ENCODE measurements at regions not wholly inside any gene's neighbourhood (a gene's known extent, or its start where the extent isn't known, plus 50 kb on each side); places are given as distances from the start of the nearest gene placed in this dataset.

- no peaks in the 10 kb centered on the region for H3K9me3 Mint-ChIP-seq
- ATAC-seq (ENCODE audit: low read depth) (no peak), DNase-seq (no peak)
- no peak overlapping the region for H3K4me3 Mint-ChIP-seq
- no peaks in the 10 kb centered on the region for H3K4me1 Mint-ChIP-seq
- intact Hi-C loops (cut with micrococcal nuclease), result no loop called here
- TF ChIP-seq, protein P1, sequence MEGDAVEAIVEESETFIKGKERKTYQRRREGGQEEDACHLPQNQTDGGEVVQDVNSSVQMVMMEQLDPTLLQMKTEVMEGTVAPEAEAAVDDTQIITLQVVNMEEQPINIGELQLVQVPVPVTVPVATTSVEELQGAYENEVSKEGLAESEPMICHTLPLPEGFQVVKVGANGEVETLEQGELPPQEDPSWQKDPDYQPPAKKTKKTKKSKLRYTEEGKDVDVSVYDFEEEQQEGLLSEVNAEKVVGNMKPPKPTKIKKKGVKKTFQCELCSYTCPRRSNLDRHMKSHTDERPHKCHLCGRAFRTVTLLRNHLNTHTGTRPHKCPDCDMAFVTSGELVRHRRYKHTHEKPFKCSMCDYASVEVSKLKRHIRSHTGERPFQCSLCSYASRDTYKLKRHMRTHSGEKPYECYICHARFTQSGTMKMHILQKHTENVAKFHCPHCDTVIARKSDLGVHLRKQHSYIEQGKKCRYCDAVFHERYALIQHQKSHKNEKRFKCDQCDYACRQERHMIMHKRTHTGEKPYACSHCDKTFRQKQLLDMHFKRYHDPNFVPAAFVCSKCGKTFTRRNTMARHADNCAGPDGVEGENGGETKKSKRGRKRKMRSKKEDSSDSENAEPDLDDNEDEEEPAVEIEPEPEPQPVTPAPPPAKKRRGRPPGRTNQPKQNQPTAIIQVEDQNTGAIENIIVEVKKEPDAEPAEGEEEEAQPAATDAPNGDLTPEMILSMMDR (IDR thresholded peaks at IDR 0.05), result no peak
- CTCF ChIA-PET, result no interaction called here
- no peak overlapping the region for H3K27ac Mint-ChIP-seq
- POLR2A ChIA-PET, result no interaction called here
- no peaks in the 10 kb centered on the region for H3K27me3 Mint-ChIP-seq
- H3K36me3 Mint-ChIP-seq (ENCODE audit: low read depth), result no peaks in the 10 kb centered on the region
These were observed 94.5 kb upstream of the PELI2 start for GRCh38 chr14:56023661-56024081.

GRCh38 chr14:56025191-56025590, 93.0 kb upstream of the PELI2 start:
- Mint-ChIP-seq H3K27me3 (peaks cover 3% of the 10 kb centered on the region), H3K4me3 (no peak overlapping the region), H3K36me3 (ENCODE audit: low read depth) (no peaks in the 10 kb centered on the region), H3K27ac (no peak overlapping the region), H3K9me3 (no peaks in the 10 kb centered on the region), H3K4me1 (no peaks in the 10 kb centered on the region)
- intact Hi-C loops (cut with micrococcal nuclease), result no loop called here
- ATAC-seq (ENCODE audit: low read depth) (no peak), DNase-seq (no peak)
- CTCF ChIA-PET, result no interaction called here
- POLR2A ChIA-PET, result no interaction called here
- TF ChIP-seq, protein P1 (IDR thresholded peaks at IDR 0.05), result no peak

GRCh38 chr14:56026506-56026905, 91.7 kb upstream of the PELI2 start:
- H3K9me3 Mint-ChIP-seq, result no peaks in the 10 kb centered on the region
- intact Hi-C loops (cut with micrococcal nuclease), result no loop called here
- TF ChIP-seq, protein P1 (IDR thresholded peaks at IDR 0.05), result no peak
- peaks cover 6% of the 10 kb centered on the region for H3K27me3 Mint-ChIP-seq
- ChIA-PET CTCF (no interaction called here), POLR2A (no interaction called here)
- H3K27ac Mint-ChIP-seq, result no peak overlapping the region
- ATAC-seq (ENCODE audit: low read depth), result no peak
- H3K36me3 Mint-ChIP-seq (ENCODE audit: low read depth), result no peaks in the 10 kb centered on the region
- H3K4me1 Mint-ChIP-seq, result no peaks in the 10 kb centered on the region
- no peak for DNase-seq
- no peak overlapping the region for H3K4me3 Mint-ChIP-seq

DNA sequence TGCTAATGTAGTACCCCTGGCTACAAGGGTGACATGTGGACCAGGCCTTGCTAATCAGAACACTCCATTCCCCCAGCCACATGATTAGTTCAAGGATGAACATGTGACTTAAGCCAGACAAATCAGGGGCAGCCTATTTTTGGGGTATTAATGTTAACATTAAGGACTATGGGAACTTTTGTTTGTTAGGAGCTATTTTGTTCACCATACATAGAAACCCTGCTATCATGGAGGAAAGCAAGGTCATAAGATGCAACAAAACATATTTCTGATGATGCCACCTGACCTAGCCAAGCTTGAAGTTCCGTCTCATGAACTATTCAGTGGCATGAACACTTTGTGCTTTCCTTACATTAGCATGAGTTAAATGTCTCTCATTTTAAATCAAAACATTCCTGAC, 90.8 kb upstream of the PELI2 start:
- DNase-seq (no peak), ATAC-seq (ENCODE audit: low read depth) (no peak)
- ChIA-PET POLR2A (no interaction called here), CTCF (no interaction called here)
- no peaks in the 10 kb centered on the region for H3K36me3 Mint-ChIP-seq (ENCODE audit: low read depth)
- H3K4me1 Mint-ChIP-seq, result no peaks in the 10 kb centered on the region
- H3K27me3 Mint-ChIP-seq, result peaks cover 6% of the 10 kb centered on the region
- no peak overlapping the region for H3K27ac Mint-ChIP-seq
- intact Hi-C loops (cut with micrococcal nuclease), result no loop called here
- no peaks in the 10 kb centered on the region for H3K9me3 Mint-ChIP-seq
- H3K4me3 Mint-ChIP-seq, result no peak overlapping the region
- TF ChIP-seq, protein P1 (IDR thresholded peaks at IDR 0.05), result no peak

GRCh38 chr14:56027916-56028712, 90.1 kb upstream of the PELI2 start:
- Mint-ChIP-seq H3K27me3 (peaks cover 7% of the 10 kb centered on the region), H3K36me3 (ENCODE audit: low read depth) (no peaks in the 10 kb centered on the region), H3K27ac (no peak overlapping the region), H3K4me1 (no peaks in the 10 kb centered on the region), H3K9me3 (no peaks in the 10 kb centered on the region), H3K4me3 (no peak overlapping the region)
- intact Hi-C loops (cut with micrococcal nuclease), result no loop called here
- CTCF ChIA-PET, result no interaction called here
- POLR2A ChIA-PET, result no interaction called here
- ATAC-seq (ENCODE audit: low read depth) (no peak), DNase-seq (no peak)
- TF ChIP-seq, protein P1 (IDR thresholded peaks at IDR 0.05), result no peak

All from activated B cell treated with CpG ODN at 0.5 μM for 24 hours (primary cell).